ENCODE measurements at regions not wholly inside any gene's neighbourhood (a gene's known extent, or its start where the extent isn't known, plus 50 kb on each side); places are given as distances from the start of the nearest gene placed in this dataset.

DNA sequence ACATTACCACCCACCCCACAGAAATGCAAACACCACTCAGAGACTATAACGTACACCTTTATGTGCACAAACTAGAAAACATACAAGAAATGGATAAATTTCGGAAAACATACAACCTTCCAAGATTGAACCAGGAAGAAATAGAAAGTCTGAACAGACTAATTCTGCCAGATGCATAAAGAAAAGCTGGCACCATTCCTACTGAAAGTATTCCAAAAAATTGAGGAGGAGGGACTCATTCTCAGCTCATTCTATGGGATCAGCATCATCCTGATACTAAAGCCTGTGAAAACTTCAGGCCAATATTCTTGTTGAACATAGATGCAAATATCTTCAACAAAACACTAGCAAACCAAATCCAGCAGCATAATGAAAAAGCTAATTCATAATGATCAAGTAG, 115.1 kb upstream of the CD180 start:
- FAIRE-seq: no peak

DNA sequence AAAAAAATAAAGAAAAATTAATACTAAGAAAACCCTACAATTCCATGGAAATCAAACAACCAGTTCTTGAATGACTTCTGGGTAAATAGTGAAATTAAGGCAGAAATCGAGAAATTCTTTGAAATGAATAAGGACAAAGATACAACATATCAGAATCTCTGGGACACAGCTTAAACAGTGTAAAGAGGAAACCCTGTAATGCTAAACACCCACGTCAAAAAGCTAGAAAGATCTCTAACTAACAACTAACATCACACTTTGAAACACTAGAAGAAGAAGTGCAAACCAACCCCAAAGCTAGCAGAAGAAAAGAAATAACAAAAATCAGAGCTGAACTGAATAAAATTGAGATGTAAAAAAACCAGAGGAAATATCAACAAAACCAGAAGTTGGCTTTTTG, 114.6 kb upstream of the CD180 start:
- FAIRE-seq: no peak

- no peak for FAIRE-seq
These were observed 114.1 kb upstream of the CD180 start for GRCh38 chr5:67310740-67311139.

DNA sequence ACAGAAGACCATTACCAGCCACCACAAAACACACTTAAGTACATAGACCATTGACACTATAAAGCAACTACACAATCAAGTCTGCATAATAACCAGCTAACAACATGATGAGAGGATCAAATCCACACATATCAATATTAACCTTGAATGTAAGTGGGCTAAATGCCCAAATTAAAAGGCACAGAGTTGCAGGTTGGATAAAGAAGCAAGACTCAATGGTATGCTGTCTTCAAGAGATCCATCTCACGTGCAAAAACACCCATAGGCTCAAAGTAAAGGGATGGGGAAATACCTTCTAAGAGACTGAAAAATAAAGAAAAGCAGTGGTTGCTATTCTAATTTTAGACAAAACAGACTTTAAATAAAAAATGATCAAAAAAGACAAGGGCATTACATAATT, 113.6 kb upstream of the CD180 start:
- no peak for FAIRE-seq

GRCh38 chr5:67308988-67309688, 112.5 kb upstream of the CD180 start:
- no peak for FAIRE-seq

GRCh38 chr5:67306965-67307607, 110.5 kb upstream of the CD180 start:
- FAIRE-seq: no peak

DNA sequence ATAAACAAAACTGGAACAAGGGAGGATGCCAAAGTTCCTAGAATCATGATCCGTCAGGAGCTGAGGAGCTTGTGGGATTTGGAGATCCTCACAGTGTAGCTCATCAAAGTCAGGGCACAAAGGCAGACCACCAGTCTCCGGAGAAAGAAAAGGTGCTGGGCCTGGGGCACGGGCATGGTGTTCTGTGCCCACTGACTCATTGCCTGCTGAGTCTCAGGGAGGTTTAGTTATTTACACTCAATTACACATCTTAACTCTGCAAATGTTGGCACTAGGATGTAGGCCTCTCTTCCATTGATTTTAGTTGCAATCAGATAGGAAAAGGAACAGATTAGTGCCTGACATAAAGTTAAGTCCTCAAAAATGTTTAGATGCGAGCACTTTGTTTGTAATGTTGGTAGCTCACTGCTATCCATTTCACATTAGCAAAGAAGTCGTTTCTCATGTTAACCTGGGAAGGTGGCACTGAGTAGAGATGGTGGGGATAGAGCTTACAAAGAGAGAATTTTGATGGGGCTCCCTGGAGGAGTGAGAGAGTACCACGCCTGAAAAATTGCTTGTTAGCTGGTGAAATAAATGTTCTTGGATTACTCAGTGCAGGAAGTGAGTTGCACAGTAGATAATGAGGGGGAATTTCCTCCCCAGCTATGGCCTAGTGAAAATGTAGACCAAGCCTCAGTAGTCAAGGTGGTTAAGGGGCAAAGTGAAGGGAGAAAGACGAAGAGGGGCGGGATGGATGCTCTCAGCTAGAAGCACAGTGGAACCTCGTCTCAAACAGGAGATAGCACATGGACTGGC, 109.5 kb upstream of the CD180 start:
- no peak for FAIRE-seq

GRCh38 chr5:67305401-67305800, 108.8 kb upstream of the CD180 start:
- no peak for FAIRE-seq

GRCh38 chr5:67303356-67303755, 106.8 kb upstream of the CD180 start:
- no peak for FAIRE-seq

- no peak for FAIRE-seq
These were observed 104.8 kb upstream of the CD180 start for GRCh38 chr5:67301285-67301903.

DNA sequence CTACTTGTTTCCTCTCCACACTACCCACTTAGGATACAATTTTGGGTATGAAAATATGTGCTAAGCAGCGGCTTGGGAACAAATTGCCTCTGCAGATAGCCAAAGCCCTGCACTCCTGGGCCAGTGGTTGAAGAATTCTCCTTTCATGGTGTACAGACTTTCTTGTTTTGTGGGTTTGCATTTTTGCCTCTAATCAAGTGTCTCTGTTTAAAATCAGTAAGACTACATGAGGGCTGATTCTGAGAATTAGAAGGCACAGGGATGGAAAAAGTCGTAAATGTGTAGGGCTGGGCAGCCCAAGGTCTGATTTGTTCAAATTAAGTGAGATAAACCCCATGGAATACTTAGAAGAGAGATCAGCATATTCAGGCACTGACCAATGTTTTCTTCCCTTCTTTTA, 103.7 kb upstream of the CD180 start:
- no peak for FAIRE-seq

DNA sequence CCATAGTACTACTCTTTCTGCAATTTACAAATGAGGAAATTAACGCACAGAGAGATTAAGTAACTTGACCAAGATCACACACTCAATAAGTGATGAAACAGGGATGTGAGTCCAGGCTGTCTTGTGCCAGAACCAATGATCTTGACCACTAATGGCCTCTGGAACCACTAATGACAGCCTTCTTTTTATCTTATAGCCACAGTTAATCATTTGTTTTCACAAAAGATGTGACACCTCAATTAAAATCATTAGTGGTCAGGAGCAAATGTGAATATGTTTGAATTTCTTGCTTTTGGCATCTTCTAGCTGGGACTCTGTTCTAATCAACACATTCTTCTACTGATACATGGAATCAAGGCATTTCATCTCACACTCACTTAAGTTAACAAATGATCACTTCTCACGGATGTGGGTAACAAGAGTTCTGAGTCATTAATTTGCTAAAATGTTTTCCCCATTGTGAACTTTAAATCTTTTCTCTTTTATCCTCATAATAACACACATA, 102.7 kb upstream of the CD180 start:
- no peak for FAIRE-seq

- FAIRE-seq: no peak
These were observed 101.4 kb upstream of the CD180 start for GRCh38 chr5:67297802-67298532.

GRCh38 chr5:67297376-67297775, 100.8 kb upstream of the CD180 start:
- no peak for FAIRE-seq

DNA sequence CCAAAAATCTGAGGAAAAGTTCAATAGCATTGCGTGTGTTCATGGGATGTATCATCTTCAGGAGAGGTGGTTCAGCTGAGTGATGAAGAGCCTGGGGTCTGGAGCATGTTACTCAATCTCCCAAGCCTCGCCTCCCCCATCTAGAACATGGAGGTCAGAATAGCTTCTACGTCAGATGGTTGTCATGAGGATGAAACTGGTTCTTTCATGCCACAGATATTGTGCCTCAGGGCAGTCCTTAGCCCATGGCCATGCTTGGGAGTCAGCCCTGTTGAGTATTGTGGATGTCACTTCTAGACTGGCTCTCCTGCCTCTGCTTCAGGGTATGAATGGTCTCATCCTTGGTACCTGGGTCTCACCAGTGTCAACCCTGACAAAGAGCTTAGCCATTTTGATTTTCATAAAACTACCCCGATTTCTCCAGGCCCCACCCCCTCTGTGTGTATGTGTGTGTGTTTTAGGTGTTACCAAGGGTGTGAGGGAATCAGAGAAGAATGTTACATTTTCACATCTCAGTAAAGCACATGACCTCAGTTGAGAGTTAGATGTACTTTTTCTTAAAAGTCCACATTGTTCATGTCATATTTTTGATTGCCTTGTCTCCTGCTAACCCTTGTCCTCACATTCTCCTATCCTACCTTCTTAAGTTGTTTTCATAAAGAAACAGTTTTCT, 97.8 kb upstream of the CD180 start:
- FAIRE-seq: no peak

DNA sequence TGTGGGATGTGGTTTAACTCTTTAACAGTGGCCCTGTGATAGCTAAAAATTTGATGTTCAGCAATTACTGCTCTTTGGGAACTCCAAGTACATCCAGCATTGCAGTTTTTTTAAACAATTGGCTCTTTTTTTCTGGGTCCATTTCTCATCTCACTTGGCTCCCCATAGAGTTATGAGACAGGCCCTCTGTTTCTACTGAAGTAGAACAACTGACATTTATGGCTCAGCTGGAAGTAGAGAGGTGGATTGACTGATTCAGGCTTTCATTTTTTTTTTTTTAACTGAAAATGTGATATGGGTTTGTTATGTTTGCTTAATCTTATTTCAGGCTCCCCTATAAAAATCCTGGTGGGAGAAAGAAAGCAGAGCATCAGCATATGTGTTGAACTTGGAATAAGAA, 96.6 kb upstream of the CD180 start:
- FAIRE-seq: no peak

- FAIRE-seq: no peak
These were observed 95.8 kb upstream of the CD180 start for GRCh38 chr5:67292201-67292940.

GRCh38 chr5:67291671-67292070, 95.1 kb upstream of the CD180 start:
- FAIRE-seq: no peak

DNA sequence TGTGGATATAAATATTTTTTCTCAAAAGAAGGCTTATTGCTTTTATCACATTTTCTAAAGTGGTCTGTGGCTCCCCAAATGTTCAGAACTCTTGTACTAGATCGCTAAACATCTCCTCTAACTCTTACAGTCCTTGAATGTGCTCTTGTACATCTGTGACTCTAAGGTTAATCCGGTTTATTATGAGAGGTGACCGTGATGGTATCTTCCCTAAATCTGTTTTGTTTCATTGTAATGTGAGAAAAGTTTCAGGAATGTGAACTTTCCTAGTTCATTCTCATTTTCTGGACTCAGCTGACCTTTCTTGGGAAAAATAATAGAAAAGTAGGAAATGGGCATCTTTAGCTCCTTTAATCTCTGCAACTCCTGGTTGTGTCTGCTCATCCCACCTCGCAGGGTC, 94.5 kb upstream of the CD180 start:
- FAIRE-seq: no peak

DNA sequence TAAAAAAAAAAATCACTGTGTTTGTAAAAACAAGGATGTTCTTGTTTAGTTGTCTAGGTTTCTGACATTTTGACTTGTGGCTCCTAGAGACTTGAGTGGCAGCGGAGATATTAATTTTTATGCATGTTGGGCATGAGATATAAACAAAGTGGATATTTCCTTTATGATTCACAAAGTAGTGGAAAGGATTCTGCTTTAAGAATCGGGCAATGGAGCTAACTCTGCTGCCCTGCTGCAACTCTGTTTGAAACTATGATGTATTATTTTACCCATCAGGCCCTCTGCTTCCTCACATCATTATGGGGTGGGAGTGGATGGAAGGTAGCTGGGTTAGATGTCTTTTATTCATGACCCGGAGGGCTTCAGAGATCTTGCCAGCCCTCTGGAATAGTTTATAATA, 94.1 kb upstream of the CD180 start:
- no peak for FAIRE-seq

Data from colon (tissue), 2 donors.